Activated T-helper 2 cell treated with anti-CD3 and anti-CD28 coated beads, Interferon-gamma antibody, Interleukin-2, Interleukin-4, amounts not matched to agents 10 μg/mL and 5 μg/mL and 100 μg/mL, durations not matched to agents 14 hours and 24 hours and 36 hours (primary cell): ENCODE measurements at regions not wholly inside any gene's neighbourhood (a gene's known extent, or its start where the extent isn't known, plus 50 kb on each side); places are given as distances from the start of the nearest gene placed in this dataset.

ENCODE experiments used
- DNase-seq: peaks from one replicate; pipeline ENCODE4 v3.0.0; 2021; ENCODE audit warnings: low spot score
- H3K27ac Mint-ChIP-seq: one replicate; pipeline ENCODE4 v1.8.0; 2021; ENCODE audit warnings: mixed read lengths
- H3K27me3 Mint-ChIP-seq: one replicate; pipeline ENCODE4 v1.8.0; 2021; ENCODE audit warnings: low read depth, mixed read lengths
- H3K36me3 Mint-ChIP-seq: one replicate; pipeline ENCODE4 v1.8.0; 2021; ENCODE audit warnings: low read depth, mixed read lengths
- H3K4me1 Mint-ChIP-seq: one replicate; pipeline ENCODE4 v1.8.0; 2021; ENCODE audit warnings: low read depth, mixed read lengths
- H3K4me3 Mint-ChIP-seq: one replicate; pipeline ENCODE4 v1.8.0; 2021; ENCODE audit warnings: low read depth, mild to moderate bottlenecking, moderate library complexity, mixed read lengths
- H3K9me3 Mint-ChIP-seq: one replicate; pipeline ENCODE4 v1.8.0; 2021; ENCODE audit warnings: mixed read lengths
- intact Hi-C: fragments of 100-400 bp; cut with micrococcal nuclease; formaldehyde crosslinking; loops from one replicate; pipeline ENCODE4 v1.15.1; 2023

DNA sequence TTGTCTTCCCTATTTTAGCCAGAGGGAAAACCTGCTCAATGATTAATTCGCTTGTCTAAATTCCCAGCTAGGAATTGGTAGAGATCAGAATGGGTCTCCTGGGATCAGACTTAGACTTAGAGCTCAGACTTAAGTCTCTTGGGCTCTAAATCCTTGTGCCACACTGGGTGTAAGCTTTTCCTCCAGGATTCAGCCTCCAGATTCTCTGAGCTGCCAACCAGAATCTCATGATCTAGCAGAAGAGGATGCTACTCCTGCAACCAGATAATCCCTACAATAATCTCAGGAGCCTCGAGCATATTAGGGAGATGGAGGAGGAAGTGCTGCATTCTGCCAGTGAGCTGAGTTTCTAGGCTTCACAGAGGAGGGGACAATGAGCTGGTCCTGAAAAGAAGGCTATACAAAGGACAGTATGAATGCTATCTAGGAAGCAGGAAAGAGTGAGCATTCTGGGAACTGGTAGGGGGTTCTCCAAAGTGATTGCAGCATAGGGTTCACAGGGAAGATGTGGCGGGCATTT, 211.6 kb upstream of the SESN3 start:
- no peaks in the 10 kb centered on the region for H3K9me3 Mint-ChIP-seq
- H3K27ac Mint-ChIP-seq = no peak overlapping the region
- no peak for DNase-seq
- H3K4me3 Mint-ChIP-seq = no peak overlapping the region
- no peaks in the 10 kb centered on the region for H3K36me3 Mint-ChIP-seq
- H3K4me1 Mint-ChIP-seq = peaks cover 12% of the 10 kb centered on the region
- H3K27me3 Mint-ChIP-seq = no peaks in the 10 kb centered on the region
- intact Hi-C loops = no loop called here

GRCh38 chr11:95435628-95436353, 204.8 kb upstream of the SESN3 start:
- no peaks in the 10 kb centered on the region for H3K36me3 Mint-ChIP-seq
- intact Hi-C loops = no loop called here
- H3K27me3 Mint-ChIP-seq = peaks cover 4% of the 10 kb centered on the region
- peaks cover 19% of the 10 kb centered on the region for H3K4me1 Mint-ChIP-seq
- no peak for DNase-seq
- no peaks in the 10 kb centered on the region for H3K9me3 Mint-ChIP-seq
- no peak overlapping the region for H3K4me3 Mint-ChIP-seq
- no peak overlapping the region for H3K27ac Mint-ChIP-seq

- no peaks in the 10 kb centered on the region for H3K36me3 Mint-ChIP-seq
- peaks cover 19% of the 10 kb centered on the region for H3K4me1 Mint-ChIP-seq
- H3K27ac Mint-ChIP-seq = no peak overlapping the region
- H3K4me3 Mint-ChIP-seq = no peak overlapping the region
- no peaks in the 10 kb centered on the region for H3K9me3 Mint-ChIP-seq
- DNase-seq = no peak
- peaks cover 4% of the 10 kb centered on the region for H3K27me3 Mint-ChIP-seq
- intact Hi-C loops = no loop called here
Observed at GRCh38 chr11:95435192-95435591, 204.2 kb upstream of the SESN3 start.

- no peak overlapping the region for H3K27ac Mint-ChIP-seq
- no peak for DNase-seq
- intact Hi-C loops = no loop called here
- no peak overlapping the region for H3K4me3 Mint-ChIP-seq
- H3K36me3 Mint-ChIP-seq = no peaks in the 10 kb centered on the region
- H3K27me3 Mint-ChIP-seq = peaks cover 4% of the 10 kb centered on the region
- no peaks in the 10 kb centered on the region for H3K9me3 Mint-ChIP-seq
- peaks cover 19% of the 10 kb centered on the region for H3K4me1 Mint-ChIP-seq
Observed at GRCh38 chr11:95434489-95435057, 203.6 kb upstream of the SESN3 start.

- no peak for DNase-seq
- Mint-ChIP-seq H3K9me3 (no peaks in the 10 kb centered on the region), H3K4me3 (no peak overlapping the region), H3K4me1 (peaks cover 19% of the 10 kb centered on the region), H3K27ac (no peak overlapping the region), H3K27me3 (peaks cover 4% of the 10 kb centered on the region), H3K36me3 (no peaks in the 10 kb centered on the region)
- intact Hi-C loops = no loop called here
Observed at GRCh38 chr11:95434009-95434408, 203.0 kb upstream of the SESN3 start.

GRCh38 chr11:95432714-95433503, 201.9 kb upstream of the SESN3 start:
- no peaks in the 10 kb centered on the region for H3K9me3 Mint-ChIP-seq
- peaks cover 19% of the 10 kb centered on the region for H3K4me1 Mint-ChIP-seq
- DNase-seq = no peak
- no peaks in the 10 kb centered on the region for H3K36me3 Mint-ChIP-seq
- intact Hi-C loops = no loop called here
- H3K27ac Mint-ChIP-seq = no peak overlapping the region
- peaks cover 4% of the 10 kb centered on the region for H3K27me3 Mint-ChIP-seq
- no peak overlapping the region for H3K4me3 Mint-ChIP-seq

GRCh38 chr11:95429376-95429907, 198.4 kb upstream of the SESN3 start:
- H3K4me3 Mint-ChIP-seq = no peak overlapping the region
- intact Hi-C loops = no loop called here
- H3K9me3 Mint-ChIP-seq = no peaks in the 10 kb centered on the region
- H3K36me3 Mint-ChIP-seq = no peaks in the 10 kb centered on the region
- H3K27ac Mint-ChIP-seq = no peak overlapping the region
- peaks cover 7% of the 10 kb centered on the region for H3K27me3 Mint-ChIP-seq
- H3K4me1 Mint-ChIP-seq = peaks cover 6% of the 10 kb centered on the region
- DNase-seq = no peak

DNA sequence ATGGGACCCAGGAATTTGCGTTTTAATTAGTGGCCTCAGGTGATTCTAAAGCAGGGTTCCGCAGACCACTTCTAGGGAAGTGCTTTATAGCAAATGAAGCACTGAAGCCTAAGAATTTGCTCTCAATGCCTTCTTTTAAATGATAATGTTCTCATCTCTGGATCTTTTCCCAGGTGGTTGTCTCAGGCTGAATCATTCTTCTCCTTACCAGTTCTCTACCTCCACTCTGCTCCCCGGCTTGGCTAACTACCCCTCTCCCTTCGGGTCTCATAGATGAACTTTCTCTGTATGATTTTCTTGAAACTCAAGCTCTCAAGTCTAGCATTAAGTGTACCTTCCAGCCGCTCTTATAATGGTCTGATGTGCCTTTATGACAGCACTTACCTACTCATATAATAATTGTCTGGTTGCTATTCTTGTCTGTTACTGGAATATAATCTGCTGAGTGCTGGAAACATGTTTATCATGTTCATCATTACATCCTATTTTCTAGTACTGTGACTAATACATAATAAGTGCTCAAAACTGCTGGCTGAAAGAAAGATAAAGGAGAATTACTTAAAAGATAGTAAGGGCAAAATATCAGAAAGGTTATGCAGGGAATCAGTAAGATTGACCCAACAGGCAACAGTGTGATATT, 195.9 kb upstream of the SESN3 start:
- intact Hi-C loops = no loop called here
- Mint-ChIP-seq H3K9me3 (no peaks in the 10 kb centered on the region), H3K27ac (no peak overlapping the region), H3K36me3 (no peaks in the 10 kb centered on the region), H3K4me1 (no peaks in the 10 kb centered on the region), H3K4me3 (no peak overlapping the region), H3K27me3 (peaks cover 3% of the 10 kb centered on the region)
- no peak for DNase-seq

DNA sequence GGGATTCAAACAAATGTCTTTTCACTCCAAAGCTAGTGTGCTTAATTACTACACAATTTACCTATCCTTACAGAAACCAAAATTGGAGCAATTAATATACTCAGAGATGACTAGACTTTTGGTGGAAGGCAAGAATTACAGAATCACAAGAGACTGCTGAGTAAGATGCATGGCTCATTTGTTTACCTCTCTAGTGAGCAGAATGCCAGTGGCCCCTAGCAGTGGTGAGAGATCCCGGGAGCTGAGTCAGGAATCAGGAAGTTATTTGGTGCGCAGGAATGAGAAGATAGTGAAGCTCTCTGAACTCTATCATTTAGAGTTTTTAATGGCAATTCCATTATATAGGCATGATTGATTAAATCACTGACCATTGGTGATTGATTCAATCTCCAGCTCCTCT, 188.9 kb upstream of the SESN3 start:
- Mint-ChIP-seq H3K9me3 (no peaks in the 10 kb centered on the region), H3K27ac (no peak overlapping the region), H3K4me1 (peaks cover 3% of the 10 kb centered on the region), H3K4me3 (no peak overlapping the region), H3K36me3 (no peaks in the 10 kb centered on the region), H3K27me3 (no peaks in the 10 kb centered on the region)
- DNase-seq = no peak
- intact Hi-C loops = no loop called here

DNA sequence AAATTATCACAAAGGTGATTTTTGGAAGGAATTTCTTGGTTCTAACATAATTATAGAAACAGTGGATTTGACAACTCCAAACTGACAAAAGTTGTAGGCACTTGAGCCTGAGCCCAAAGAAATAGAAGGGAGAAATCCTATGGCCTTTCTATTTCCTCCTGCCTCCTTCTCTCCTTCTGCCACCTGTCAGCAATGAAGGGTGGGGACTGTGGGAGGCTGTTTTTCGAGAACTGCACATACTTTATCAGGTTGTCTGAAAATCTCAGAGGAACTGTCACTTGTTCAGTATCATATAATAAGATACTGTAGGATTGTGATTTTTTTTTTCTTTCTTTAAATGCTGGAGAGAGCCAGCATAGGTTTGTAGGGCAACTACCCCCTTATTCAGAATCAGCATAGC, 187.9 kb upstream of the SESN3 start:
- Mint-ChIP-seq H3K36me3 (no peaks in the 10 kb centered on the region), H3K4me1 (peaks cover 5% of the 10 kb centered on the region), H3K4me3 (no peak overlapping the region), H3K27ac (no peak overlapping the region), H3K27me3 (no peaks in the 10 kb centered on the region), H3K9me3 (no peaks in the 10 kb centered on the region)
- no peak for DNase-seq
- intact Hi-C loops = no loop called here

DNA sequence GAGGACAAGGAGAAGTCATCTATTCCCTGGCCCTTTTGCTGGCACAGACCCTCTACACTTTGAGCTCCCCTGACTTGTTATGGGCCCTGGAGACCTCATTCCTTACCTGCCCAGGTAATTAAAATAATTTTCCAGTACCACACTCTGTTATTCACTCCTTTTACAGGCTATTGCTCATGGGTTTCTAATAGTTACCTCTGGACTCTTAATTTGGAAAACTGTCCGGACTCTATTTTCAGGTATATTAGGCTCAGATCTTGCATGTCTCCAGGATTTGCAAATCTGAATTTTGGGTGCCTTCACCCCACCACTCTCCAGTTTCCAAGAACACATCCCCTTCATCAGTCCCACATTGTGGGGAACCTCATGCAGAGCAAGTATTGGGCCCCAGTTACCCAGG, 186.8 kb upstream of the SESN3 start:
- H3K36me3 Mint-ChIP-seq = no peaks in the 10 kb centered on the region
- H3K4me3 Mint-ChIP-seq = no peak overlapping the region
- DNase-seq = no peak
- H3K9me3 Mint-ChIP-seq = no peaks in the 10 kb centered on the region
- H3K27ac Mint-ChIP-seq = no peak overlapping the region
- peaks cover 5% of the 10 kb centered on the region for H3K4me1 Mint-ChIP-seq
- H3K27me3 Mint-ChIP-seq = no peaks in the 10 kb centered on the region
- intact Hi-C loops = no loop called here

- intact Hi-C loops = no loop called here
- Mint-ChIP-seq H3K36me3 (no peaks in the 10 kb centered on the region), H3K9me3 (peaks cover 6% of the 10 kb centered on the region), H3K4me3 (no peak overlapping the region), H3K27ac (no peak overlapping the region), H3K27me3 (no peaks in the 10 kb centered on the region), H3K4me1 (peaks cover 7% of the 10 kb centered on the region)
- no peak for DNase-seq
Observed at GRCh38 chr11:95415837-95416304, 184.9 kb upstream of the SESN3 start.
